ENCODE measurements at regions not wholly inside any gene's neighbourhood (a gene's known extent, or its start where the extent isn't known, plus 50 kb on each side); places are given as distances from the start of the nearest gene placed in this dataset.

GRCh38 chr12:115199831-115200230 lies 515.9 kb upstream of the TBX3 start:
- no peak for DNase-seq

GRCh38 chr12:115194857-115195256 lies 510.9 kb upstream of the TBX3 start:
- no peak for DNase-seq

- DNase-seq: no peak
Measured at GRCh38 chr12:115194448-115194847, 510.5 kb upstream of the TBX3 start.

DNA sequence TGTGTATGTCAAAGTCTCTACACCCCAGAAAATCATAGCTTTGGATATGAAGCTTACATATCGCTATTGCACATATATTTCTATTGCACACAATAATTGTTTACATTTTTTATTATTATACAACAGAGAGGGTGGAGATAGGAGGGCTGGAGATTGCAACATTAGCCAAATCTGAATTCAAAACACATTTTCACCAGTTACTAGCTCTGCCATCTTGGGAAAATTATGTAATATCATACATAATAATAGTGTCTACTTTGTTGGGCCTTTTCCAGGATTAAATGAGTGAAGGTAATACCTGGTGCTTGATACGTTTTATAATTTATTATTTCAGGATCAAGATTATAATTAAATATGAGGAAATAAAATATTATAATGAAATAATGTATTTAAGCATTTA lies 507.4 kb upstream of the TBX3 start:
- DNase-seq: no peak

DNA sequence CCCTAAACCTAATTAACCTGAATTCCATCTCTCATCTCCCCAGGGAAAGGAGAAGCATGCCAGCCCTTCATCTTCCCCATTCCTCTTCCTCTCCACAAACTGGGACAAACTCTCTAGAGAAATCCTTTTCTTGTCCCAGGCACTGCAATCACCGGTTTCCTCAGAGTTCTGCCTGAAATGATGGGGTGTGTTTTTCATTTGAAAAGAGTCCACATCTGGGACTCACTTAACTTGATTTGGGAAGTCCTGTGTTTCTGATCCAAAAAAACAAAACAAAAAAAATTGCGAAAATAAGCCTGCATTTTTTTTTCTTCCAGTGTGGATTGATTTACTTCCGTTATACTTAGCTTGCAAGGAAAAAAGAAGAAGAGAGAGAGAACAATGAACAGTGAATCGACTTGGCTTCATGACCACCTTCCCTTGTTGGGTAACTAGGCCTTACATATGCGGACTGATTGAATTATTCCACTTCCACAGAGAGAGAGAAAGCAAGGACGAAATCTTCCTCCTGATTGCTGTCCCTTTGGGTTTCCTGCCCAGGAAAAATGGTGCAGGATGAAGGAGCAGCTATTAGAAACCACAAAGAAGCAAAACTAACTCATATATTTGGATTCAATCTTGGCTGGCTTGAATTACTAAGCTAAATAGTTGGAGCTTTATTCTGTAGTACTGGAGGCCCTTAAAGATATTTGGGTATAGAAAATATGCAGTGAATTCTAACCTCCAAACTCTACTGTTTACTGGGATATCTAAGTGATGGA lies 506.2 kb upstream of the TBX3 start:
- DNase-seq: no peak

DNA sequence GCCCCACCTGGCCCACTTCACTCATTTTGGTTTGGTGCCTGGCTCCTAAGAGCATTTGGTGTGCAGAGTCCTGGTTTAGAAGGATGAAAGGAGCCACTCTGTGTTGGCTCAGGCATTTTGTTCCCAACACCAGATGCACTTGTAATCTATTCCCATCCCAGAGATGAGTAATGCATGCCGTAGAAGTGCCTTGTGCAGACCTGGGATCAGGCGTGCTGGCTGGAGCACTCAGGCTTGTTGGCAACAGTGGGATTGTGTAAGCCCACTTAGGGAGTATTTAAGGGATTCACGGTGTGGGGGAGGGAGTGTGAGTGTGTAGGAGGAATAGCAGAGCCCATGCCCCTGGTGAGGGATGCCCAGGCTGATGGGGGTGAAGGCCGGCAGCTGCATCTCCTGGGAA lies 501.5 kb upstream of the TBX3 start:
- no peak for DNase-seq

DNA sequence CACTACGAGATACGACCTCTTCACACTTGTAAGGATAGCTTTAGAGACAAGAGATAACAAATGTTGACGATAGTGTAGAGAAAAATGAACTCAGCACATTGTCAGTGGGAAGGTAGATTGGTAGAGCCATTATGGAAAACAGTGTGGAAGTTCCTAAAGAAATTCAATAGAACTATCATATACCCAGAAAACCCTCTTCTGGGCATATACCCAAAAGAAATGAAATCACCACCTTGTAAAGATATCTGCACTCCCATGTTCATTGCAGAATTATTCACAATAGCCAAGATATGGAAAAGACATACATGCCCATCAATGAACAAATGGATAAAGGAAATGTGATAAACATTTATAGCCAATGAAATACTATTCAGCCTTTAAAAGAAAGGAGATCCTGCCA lies 499.8 kb upstream of the TBX3 start:
- DNase-seq: no peak

DNA sequence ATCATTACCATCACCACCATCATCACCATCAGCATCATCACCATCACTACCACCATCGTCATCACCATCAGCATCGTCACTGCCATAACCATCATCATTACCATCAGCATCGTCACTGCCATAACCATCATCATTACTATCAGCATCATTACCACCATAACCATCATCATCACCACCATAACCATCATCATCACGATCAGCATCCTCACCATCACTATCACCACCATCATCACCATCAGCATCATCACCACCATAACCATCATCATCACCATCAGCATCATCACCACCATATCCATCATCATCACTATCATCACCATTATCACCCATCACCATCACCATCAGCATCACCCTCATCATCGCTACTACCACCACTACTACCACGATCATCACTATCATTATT lies 493.9 kb upstream of the TBX3 start:
- no peak for DNase-seq

GRCh38 chr12:115176741-115177400 lies 492.9 kb upstream of the TBX3 start:
- no peak for DNase-seq

DNA sequence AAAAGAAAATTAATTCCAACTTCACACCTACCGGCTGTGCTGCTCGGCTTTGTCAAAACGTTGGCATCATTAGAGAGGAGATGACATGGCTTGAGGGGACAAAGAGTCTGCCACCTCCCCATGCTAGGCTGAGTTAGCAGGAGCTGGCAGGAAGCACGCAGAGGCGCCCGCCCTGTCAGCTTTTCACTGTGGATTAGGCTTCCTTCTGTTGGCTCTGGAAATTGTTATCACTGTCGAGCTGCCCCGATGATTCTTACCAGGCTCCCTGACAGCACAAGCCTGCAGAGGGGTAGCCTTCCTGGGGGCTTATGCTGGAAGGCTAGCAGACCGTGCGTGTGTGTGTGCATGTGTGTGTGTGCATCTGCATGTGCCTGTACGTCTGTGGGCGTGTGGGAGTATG lies 490.9 kb upstream of the TBX3 start:
- DNase-seq: no peak

DNA sequence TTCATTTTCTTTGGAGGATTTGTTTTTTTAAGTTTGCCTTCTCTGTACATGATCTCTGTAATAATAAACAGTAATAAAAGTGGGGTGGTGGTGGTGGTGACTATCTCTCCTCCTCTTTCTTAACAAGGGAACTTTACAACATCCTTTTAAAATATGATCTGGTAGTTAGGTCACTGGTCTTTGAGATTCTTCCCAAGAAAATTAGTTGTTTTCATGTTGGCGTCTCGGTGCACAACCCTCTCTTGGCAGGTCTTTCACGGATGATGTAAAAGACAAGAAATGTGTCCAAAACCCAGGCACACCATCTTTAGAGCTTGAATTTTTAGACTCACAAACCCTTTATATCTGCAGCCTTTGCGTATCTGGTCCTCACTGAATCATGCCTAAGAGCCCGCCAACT lies 488.5 kb upstream of the TBX3 start:
- DNase-seq: no peak

DNA sequence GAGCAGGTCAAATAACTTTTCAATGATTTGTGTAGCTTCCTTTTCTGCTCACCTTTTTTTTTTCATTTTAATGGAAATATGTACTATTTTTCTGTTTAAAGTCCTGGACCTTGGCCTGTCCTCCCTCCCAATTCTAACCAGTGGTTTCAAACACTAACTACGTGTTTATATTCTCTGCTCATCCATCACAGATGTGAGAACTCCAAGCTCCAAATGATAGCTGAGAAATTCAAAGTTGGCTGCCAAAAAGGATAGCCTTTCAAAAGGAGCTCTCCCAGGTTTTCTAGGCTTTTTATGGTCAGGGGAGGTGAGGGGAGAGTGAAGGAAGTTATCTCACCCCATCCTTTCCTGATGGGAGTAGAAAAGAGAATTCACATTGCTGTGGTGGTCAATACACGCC lies 486.0 kb upstream of the TBX3 start:
- no peak for DNase-seq

DNA sequence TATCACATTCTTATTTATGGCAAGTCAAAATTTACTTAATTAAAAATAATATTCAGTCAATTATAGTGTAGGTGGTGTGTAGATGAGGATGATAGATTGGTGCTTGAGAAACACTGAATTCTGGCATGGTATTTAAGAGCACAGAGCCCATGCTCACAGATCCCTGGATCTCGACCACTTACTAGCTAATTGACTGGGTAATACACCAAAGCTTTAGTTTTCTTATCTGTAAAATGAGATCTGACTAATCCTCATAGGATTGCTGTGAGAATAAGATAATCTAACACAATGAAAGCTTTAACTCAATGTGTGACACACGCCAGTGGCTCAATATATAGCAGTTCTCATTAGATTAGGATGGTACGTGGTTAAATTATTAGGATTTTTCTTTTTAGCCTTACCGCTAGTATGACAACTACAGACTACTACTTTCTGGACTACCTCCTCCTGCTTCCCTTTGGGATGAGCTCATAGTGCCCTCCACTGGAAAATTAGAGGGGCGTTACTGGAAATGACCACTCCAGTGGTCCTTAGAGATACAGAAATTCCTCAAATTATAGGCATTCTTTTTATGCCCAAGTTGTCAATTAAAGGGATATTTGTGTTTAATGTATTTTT lies 482.8 kb upstream of the TBX3 start:
- no peak for DNase-seq

DNA sequence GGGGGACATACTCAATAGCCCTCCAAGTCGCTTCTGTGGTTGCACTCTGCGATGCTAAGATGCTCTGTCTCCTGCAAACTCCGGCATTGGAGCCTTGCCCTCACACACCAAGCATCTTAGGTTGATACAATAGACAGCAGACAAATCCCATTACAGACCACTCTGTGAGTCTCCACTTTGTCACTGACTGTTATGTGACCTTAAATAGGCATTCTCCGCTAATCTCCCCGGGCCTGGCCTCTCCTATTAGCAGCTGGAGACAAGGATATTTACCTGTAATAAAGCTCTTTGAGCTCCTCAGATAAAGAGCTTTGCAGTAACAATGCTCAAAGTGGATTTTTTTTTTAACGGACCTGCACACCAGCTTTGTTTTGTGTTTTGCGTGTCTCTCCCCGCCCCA lies 479.7 kb upstream of the TBX3 start:
- DNase-seq: no peak

- DNase-seq: no peak
Measured at GRCh38 chr12:115160271-115161128, 476.5 kb upstream of the TBX3 start.

DNA sequence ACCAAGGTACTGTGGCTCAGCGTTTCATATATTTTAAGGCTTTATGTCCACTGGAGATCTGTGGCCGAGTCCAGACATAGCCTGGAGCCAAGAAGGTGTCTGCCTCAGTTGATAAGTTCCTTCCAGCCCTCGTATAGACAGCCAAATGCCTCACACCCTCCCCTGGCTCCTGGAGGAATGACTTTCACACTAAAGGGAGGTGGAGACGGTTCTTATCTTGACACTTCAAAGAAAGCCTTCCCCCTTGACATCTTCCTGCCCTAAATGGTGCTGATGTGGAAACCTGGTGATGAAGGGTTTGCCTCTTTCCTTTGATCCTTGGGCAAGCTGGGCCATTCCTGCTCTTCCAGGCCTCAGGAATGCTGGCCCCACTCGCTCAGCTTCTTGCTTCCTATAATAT lies 474.8 kb upstream of the TBX3 start:
- DNase-seq: no peak

- DNase-seq: no peak
Measured at GRCh38 chr12:115155665-115156645, 472.0 kb upstream of the TBX3 start.

GRCh38 chr12:115149685-115150378 lies 465.9 kb upstream of the TBX3 start:
- DNase-seq: no peak

DNA sequence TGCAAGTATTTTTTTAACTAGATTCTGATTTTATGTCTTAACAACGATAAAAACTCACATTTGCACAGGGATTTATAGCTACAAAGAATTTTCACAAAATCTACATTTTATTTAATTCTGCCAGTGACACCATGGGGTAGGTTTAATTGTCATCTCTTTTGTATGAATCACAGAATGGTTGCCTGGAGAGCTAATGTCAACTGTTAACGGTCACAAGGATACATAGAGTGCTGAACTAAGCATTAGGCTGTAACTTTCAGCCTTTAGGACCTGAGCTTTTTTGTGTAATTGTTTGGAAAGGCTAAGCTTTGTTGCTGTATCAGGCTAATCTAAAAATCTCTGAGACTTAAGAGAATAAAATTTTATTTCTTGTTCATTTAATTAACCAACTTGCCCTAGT lies 465.3 kb upstream of the TBX3 start:
- DNase-seq: no peak

GRCh38 chr12:115147916-115148315 lies 463.9 kb upstream of the TBX3 start:
- no peak for DNase-seq

DNA sequence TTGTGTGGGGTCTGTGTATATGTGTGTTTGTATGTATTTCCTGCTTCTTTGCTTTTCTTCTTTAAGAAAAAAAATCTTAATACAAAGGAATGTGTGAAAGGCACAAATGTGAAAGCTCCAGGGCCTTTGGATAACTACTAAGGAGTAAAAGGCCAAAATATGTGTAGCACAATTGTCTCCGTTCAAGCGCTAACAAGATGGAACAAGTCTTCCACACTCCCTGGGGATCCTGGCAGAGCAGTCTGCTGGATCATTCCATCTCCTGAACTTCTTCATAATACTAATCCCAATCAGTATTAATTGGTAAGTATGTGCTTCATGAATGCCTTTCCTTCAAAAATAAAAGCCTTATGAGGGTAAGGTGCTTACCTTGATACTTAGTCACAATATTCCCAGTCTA lies 462.5 kb upstream of the TBX3 start:
- no peak for DNase-seq

DNA sequence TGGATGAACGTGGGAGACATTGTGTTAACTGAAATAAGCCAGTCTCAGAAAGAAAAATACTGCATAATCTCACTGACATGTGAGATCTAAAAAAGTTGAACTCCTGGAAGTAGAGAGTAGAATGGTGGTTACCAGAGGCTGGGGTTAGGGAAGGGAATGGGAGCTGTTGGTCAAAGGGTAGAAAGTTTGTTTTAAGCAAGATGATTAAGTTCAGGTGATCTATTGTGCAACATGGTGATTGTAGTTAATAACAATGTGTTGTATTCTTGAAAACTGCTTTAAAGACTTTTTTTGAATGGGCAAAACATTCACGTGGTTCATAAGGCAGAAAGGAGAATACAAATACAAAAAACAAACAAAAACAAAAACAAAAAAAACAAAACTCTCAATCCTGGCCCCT lies 460.4 kb upstream of the TBX3 start:
- no peak for DNase-seq
